ENCODE measurements at regions not wholly inside any gene's neighbourhood (a gene's known extent, or its start where the extent isn't known, plus 50 kb on each side); places are given as distances from the start of the nearest gene placed in this dataset.

DNA sequence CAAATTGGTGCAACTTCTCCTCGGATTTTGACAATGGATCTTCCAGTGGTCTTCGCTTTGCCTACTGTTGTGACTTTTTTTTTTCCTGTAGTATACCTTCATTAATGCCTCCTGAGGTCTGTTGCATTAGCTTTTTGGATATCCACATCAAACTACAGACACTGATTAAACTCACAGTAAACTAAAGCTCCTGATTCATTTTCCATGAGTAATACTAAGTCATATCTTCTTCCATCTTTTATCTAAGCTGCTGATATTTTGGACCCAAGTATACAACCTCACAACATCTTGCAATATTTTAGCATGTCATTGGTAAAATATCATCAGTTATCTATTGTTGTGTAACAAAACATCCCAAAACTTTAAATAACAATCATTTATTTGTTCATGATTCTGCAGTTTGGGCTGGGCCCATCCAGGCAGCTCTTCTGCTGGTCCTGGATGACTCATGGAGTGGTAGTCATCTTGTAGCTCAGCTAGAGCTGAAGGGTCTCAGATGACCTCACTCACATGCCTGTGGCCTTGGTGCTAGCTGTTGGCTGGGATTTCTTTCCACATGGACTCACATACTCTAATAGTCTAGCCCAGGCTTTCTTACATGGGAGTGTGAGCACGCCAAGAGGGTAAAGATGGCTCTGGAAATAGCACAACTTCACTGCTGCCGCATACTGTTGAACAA is 78.3 kb upstream of the SRSF6 start:
- ATAC-seq (ENCODE audit: low read depth) (no peak), DNase-seq (no peak)
- H2AFZ ChIP-seq (ENCODE audit: insufficient read depth, low read depth, low read length, poor library complexity, severe bottlenecking), result no peak overlapping the region
- H4K20me1 ChIP-seq (ENCODE audit: control insufficient read depth, insufficient read depth, low read length, poor library complexity, severe bottlenecking), result no peaks in the 10 kb centered on the region
- no peaks in the 10 kb centered on the region for H3K4me1 ChIP-seq (ENCODE audit: control insufficient read depth in 2 of 2, insufficient read depth in 2 of 2, low read length in 2 of 2)
- Mint-ChIP-seq H3K4me1 (no peaks in the 10 kb centered on the region), H3K4me3 (no peak overlapping the region), H3K27me3 (peaks cover 25% of the 10 kb centered on the region), H3K27ac (no peak overlapping the region), H3K9me3 (ENCODE audit: insufficient read depth) (peaks cover 4% of the 10 kb centered on the region)
- intact Hi-C loops (cut with micrococcal nuclease), result no loop called here
- H3K9me3 ChIP-seq (ENCODE audit: control extremely low read depth in 1 of 3, control insufficient read depth in 2 of 3, insufficient read depth in 1 of 3, low read length in 2 of 3), result no peaks in the 10 kb centered on the region
- no peak overlapping the region for H3K9ac ChIP-seq (ENCODE audit: low read length)
- WGBS (ENCODE audit: insufficient coverage), result no CpG with 5 or more reads among the region's 4 CpGs
- ChIA-PET CTCF (no interaction called here), POLR2A (no interaction called here)
- H3K36me3 ChIP-seq (replicated peaks in 1 of 2; ENCODE audit: control extremely low read depth in 1 of 2, control insufficient read depth in 1 of 2, extremely low read depth in 1 of 2, insufficient read depth in 2 of 2, low read length in 1 of 2), result no peaks in the 10 kb centered on the region
- TF ChIP-seq, protein P1, sequence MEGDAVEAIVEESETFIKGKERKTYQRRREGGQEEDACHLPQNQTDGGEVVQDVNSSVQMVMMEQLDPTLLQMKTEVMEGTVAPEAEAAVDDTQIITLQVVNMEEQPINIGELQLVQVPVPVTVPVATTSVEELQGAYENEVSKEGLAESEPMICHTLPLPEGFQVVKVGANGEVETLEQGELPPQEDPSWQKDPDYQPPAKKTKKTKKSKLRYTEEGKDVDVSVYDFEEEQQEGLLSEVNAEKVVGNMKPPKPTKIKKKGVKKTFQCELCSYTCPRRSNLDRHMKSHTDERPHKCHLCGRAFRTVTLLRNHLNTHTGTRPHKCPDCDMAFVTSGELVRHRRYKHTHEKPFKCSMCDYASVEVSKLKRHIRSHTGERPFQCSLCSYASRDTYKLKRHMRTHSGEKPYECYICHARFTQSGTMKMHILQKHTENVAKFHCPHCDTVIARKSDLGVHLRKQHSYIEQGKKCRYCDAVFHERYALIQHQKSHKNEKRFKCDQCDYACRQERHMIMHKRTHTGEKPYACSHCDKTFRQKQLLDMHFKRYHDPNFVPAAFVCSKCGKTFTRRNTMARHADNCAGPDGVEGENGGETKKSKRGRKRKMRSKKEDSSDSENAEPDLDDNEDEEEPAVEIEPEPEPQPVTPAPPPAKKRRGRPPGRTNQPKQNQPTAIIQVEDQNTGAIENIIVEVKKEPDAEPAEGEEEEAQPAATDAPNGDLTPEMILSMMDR (IDR thresholded peaks at IDR 0.05), result no peak
- TF ChIP-seq EZH2 (IDR thresholded peaks at IDR 0.05; ENCODE audit: borderline replicate concordance, insufficient read depth, low read depth, low read length, poor library complexity, severe bottlenecking), result no peak
- H3K27me3 ChIP-seq (replicated peaks in 1 of 4; ENCODE audit: control extremely low read depth in 1 of 4, control insufficient read depth in 3 of 4, insufficient read depth in 4 of 4, low read length in 3 of 4), result no peaks in the 10 kb centered on the region
- H3K27ac ChIP-seq (ENCODE audit: low read length in 2 of 2), result no peak overlapping the region
- H3K4me2 ChIP-seq (replicated peaks; ENCODE audit: low read depth, low read length, poor library complexity, severe bottlenecking), result no peak overlapping the region
- H3K4me3 ChIP-seq (ENCODE audit: control extremely low read depth in 1 of 5, extremely low read depth in 1 of 5, insufficient read depth in 1 of 5, low read depth in 2 of 5, low read length in 4 of 5), result no peak overlapping the region
- H3K79me2 ChIP-seq (ENCODE audit: control insufficient read depth, insufficient read depth, low read length), result no peaks in the 10 kb centered on the region

DNA sequence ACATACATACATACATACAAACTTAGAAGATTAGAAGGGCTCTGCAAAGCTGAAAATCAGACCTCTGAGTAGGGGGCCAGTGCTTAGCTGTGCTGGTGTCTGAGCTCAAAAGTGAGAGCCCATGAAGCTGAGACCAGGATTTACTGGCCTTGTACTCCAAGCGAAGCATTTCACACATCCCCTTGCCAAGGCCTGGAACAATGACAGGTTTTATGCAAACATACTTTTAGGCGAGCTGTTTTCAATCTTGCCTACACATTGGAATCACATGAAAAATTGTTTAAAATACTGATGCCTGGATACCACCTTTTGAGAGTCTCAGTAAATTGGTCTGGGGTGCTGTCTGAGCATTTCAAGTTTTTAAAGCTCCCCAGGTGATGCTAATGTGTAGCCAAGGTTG is 80.9 kb upstream of the SRSF6 start:
- Histone ChIP-seq H3K4me3 (ENCODE audit: control extremely low read depth in 1 of 5, extremely low read depth in 1 of 5, insufficient read depth in 1 of 5, low read depth in 2 of 5, low read length in 4 of 5) (no peak overlapping the region), H3K9me3 (ENCODE audit: control extremely low read depth in 1 of 3, control insufficient read depth in 2 of 3, insufficient read depth in 1 of 3, low read length in 2 of 3) (no peaks in the 10 kb centered on the region), H3K79me2 (ENCODE audit: control insufficient read depth, insufficient read depth, low read length) (no peaks in the 10 kb centered on the region), H3K4me2 (replicated peaks; ENCODE audit: low read depth, low read length, poor library complexity, severe bottlenecking) (no peak overlapping the region), H3K36me3 (replicated peaks in 1 of 2; ENCODE audit: control extremely low read depth in 1 of 2, control insufficient read depth in 1 of 2, extremely low read depth in 1 of 2, insufficient read depth in 2 of 2, low read length in 1 of 2) (no peaks in the 10 kb centered on the region), H3K9ac (ENCODE audit: low read length) (no peak overlapping the region), H3K27ac (ENCODE audit: low read length in 2 of 2) (no peak overlapping the region), H2AFZ (ENCODE audit: insufficient read depth, low read depth, low read length, poor library complexity, severe bottlenecking) (no peak overlapping the region), H3K4me1 (ENCODE audit: control insufficient read depth in 2 of 2, insufficient read depth in 2 of 2, low read length in 2 of 2) (no peaks in the 10 kb centered on the region), H4K20me1 (ENCODE audit: control insufficient read depth, insufficient read depth, low read length, poor library complexity, severe bottlenecking) (no peaks in the 10 kb centered on the region), H3K27me3 (replicated peaks in 1 of 4; ENCODE audit: control extremely low read depth in 1 of 4, control insufficient read depth in 3 of 4, insufficient read depth in 4 of 4, low read length in 3 of 4) (no peaks in the 10 kb centered on the region)
- TF ChIP-seq, protein P1 (IDR thresholded peaks at IDR 0.05), result no peak
- no peak for TF ChIP-seq EZH2 (IDR thresholded peaks at IDR 0.05; ENCODE audit: borderline replicate concordance, insufficient read depth, low read depth, low read length, poor library complexity, severe bottlenecking)
- ChIA-PET POLR2A (no interaction called here), CTCF (no interaction called here)
- Mint-ChIP-seq H3K4me1 (no peaks in the 10 kb centered on the region), H3K27ac (no peak overlapping the region), H3K27me3 (peaks cover 27% of the 10 kb centered on the region), H3K9me3 (ENCODE audit: insufficient read depth) (peaks cover 4% of the 10 kb centered on the region), H3K4me3 (no peak overlapping the region)
- intact Hi-C loops (cut with micrococcal nuclease), result no loop called here
- 100% methylated on average over 1 of the region's 2 CpGs for WGBS (ENCODE audit: insufficient coverage)
- DNase-seq, result no peak
- ATAC-seq (ENCODE audit: low read depth), result no peak

All from B cell (primary cell).